CD4-positive, CD25-positive, alpha-beta regulatory T cell (primary cell): ENCODE measurements at regions not wholly inside any gene's neighbourhood (a gene's known extent, or its start where the extent isn't known, plus 50 kb on each side); places are given as distances from the start of the nearest gene placed in this dataset.

Experiments used
- ATAC-seq, 2 donors: fragments of 150-1000 bp; cut with Tn5 transposase; one replicate each; pipeline ENCODE4 v1.10.0; 2021; ENCODE audit warnings: low read depth in 2 of 2, moderate number of reproducible peaks in 2 of 2, moderate library complexity in 1 of 2
- DNase-seq, 3 donors: peaks; one replicate each; pipeline versions ENCODE4 v3.0.0 to v3.0.0-alpha.2; 2012 to 2022; ENCODE audit warnings: mixed read lengths in 1 of 3
- H3K27ac ChIP-seq: one replicate; pipeline ENCODE4 v1.7.0; 2013; ENCODE audit warnings: mild to moderate bottlenecking, low read length; ENCODE audit not compliant: insufficient read depth, poor library complexity, severe bottlenecking
- H3K27me3 ChIP-seq: one replicate; pipeline ENCODE4 v1.7.0; 2013; ENCODE audit warnings: low read length; ENCODE audit not compliant: control insufficient read depth, insufficient read depth
- H3K36me3 ChIP-seq: one replicate; pipeline ENCODE4 v1.7.0; 2013; ENCODE audit warnings: mild to moderate bottlenecking, low read length, moderate library complexity; ENCODE audit not compliant: control insufficient read depth, insufficient read depth
- H3K4me1 ChIP-seq: 2 replicates; pipeline ENCODE4 v1.7.0; 2013; ENCODE audit warnings: mild to moderate bottlenecking, low read length; ENCODE audit not compliant: insufficient read depth, control insufficient read depth, poor library complexity, severe bottlenecking
- H3K4me3 ChIP-seq: one replicate; pipeline ENCODE4 v1.7.0; 2013; ENCODE audit warnings: low read depth, mild to moderate bottlenecking, low read length, moderate library complexity
- H3K9me3 ChIP-seq, 2 experiments: 1 replicate in 1 of 2; 2 replicates in 1 of 2; pipeline ENCODE4 v1.7.0; 2013; ENCODE audit warnings: low read length in 2 of 2, mild to moderate bottlenecking in 1 of 2, moderate library complexity in 1 of 2; ENCODE audit not compliant: control insufficient read depth in 2 of 2
- H3K27ac Mint-ChIP-seq, 3 donors: one replicate each; pipeline ENCODE4 v1.8.0; 2020 to 2022; ENCODE audit warnings: mild to moderate bottlenecking in 3 of 3, mixed read lengths in 3 of 3, moderate library complexity in 2 of 3
- H3K27me3 Mint-ChIP-seq: one replicate; pipeline ENCODE4 v1.8.0; 2022; ENCODE audit warnings: mild to moderate bottlenecking, mixed read lengths
- H3K36me3 Mint-ChIP-seq: one replicate; pipeline ENCODE4 v1.8.0; 2020; ENCODE audit warnings: mixed read lengths
- H3K4me1 Mint-ChIP-seq, 4 donors: one replicate each; pipeline ENCODE4 v1.8.0; 2020 to 2022; ENCODE audit warnings: mixed read lengths in 4 of 4, mild to moderate bottlenecking in 1 of 4
- H3K4me3 Mint-ChIP-seq, 4 donors: one replicate each; pipeline ENCODE4 v1.8.0; 2020 to 2022; ENCODE audit warnings: mild to moderate bottlenecking in 4 of 4, mixed read lengths in 4 of 4, moderate library complexity in 3 of 4
- H3K9me3 Mint-ChIP-seq, 7 donors: one replicate each; pipeline ENCODE4 v1.8.0; 2020 to 2022; ENCODE audit warnings: mixed read lengths in 7 of 7, mild to moderate bottlenecking in 3 of 7, moderate library complexity in 2 of 7

DNA sequence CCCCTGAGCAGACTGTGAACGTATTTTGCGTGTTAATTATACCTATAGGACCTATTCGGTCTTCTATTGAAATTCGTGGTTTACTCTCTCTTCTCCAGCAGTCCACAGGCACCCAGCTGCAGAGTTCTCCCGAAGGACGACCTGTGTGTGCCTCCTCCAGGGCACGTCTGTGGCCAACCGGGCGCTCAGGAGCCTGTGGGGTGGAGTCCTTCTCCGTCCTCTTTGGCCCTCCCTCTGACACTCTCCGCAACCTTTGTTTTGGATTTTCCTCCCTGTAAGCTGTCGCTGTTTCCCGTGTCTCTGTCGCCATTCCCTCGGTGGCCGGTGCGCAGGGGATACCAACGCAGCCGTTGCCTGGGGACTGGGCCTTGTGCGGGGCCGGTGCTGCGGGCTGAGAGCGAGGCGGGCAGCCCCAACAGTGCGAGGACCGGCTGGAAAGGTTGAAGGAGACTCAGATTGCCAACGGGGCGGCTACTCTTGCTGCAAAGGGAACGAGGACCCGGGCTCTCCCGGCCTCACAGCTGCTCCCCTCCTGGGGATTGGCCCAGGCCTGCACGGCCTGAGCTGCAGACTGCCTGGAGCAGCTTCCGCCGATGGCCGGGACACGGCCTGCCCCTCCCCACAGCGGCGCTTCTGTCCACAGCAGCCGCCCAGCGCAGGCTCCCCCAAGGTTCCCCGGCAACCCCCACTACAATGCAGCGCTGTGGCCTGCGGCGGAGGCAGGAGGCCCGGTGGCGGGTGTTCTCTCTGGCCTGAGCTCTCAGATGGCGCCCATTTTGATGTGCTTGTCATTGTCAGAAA is 221.0 kb downstream of the MTX2 start:
- Histone ChIP-seq H3K9me3 (no peaks in the 10 kb centered on the region), H3K36me3 (no peaks in the 10 kb centered on the region), H3K27ac (no peak overlapping the region), H3K4me3 (no peak overlapping the region), H3K4me1 (no peaks in the 10 kb centered on the region), H3K27me3 (peaks cover 5% of the 10 kb centered on the region)
- no peak for DNase-seq
- Mint-ChIP-seq H3K4me3 (no peak overlapping the region), H3K9me3 (peaks cover 0 to 6% (median 0%) of the 10 kb centered on the region in 7 donors), H3K27me3 (peaks cover 16% of the 10 kb centered on the region), H3K4me1 (peaks cover 0 to 3% (median 0%) of the 10 kb centered on the region in 4 donors), H3K27ac (no peak overlapping the region), H3K36me3 (no peaks in the 10 kb centered on the region)
- no peak for ATAC-seq

GRCh38 chr2:176491172-176491904 is 222.1 kb downstream of the MTX2 start:
- H3K4me1 Mint-ChIP-seq: peaks cover 0 to 3% (median 0%) of the 10 kb centered on the region in 4 donors
- H3K27ac Mint-ChIP-seq: no peak overlapping the region
- Histone ChIP-seq H3K27ac (no peak overlapping the region), H3K4me3 (no peak overlapping the region), H3K27me3 (peaks cover 5% of the 10 kb centered on the region), H3K9me3 (no peaks in the 10 kb centered on the region), H3K4me1 (no peaks in the 10 kb centered on the region), H3K36me3 (no peaks in the 10 kb centered on the region)
- no peak overlapping the region for H3K4me3 Mint-ChIP-seq
- peaks cover 16% of the 10 kb centered on the region for H3K27me3 Mint-ChIP-seq
- DNase-seq: no peak
- peaks cover 0 to 3% (median 0%) of the 10 kb centered on the region in 7 donors for H3K9me3 Mint-ChIP-seq
- no peaks in the 10 kb centered on the region for H3K36me3 Mint-ChIP-seq
- peak in 1 of 2 donors; percentile 55 for ATAC-seq

GRCh38 chr2:176492583-176492982 is 223.3 kb downstream of the MTX2 start:
- Histone ChIP-seq H3K4me3 (no peak overlapping the region), H3K36me3 (no peaks in the 10 kb centered on the region), H3K9me3 (no peaks in the 10 kb centered on the region), H3K27me3 (peaks cover 5% of the 10 kb centered on the region), H3K4me1 (no peaks in the 10 kb centered on the region), H3K27ac (no peak overlapping the region)
- Mint-ChIP-seq H3K4me3 (no peak overlapping the region), H3K36me3 (no peaks in the 10 kb centered on the region), H3K27ac (no peak overlapping the region), H3K4me1 (peaks cover 0 to 3% (median 0%) of the 10 kb centered on the region in 4 donors), H3K27me3 (peaks cover 16% of the 10 kb centered on the region), H3K9me3 (peaks cover 0 to 3% (median 0%) of the 10 kb centered on the region in 7 donors)
- no peak for ATAC-seq
- no peak for DNase-seq

DNA sequence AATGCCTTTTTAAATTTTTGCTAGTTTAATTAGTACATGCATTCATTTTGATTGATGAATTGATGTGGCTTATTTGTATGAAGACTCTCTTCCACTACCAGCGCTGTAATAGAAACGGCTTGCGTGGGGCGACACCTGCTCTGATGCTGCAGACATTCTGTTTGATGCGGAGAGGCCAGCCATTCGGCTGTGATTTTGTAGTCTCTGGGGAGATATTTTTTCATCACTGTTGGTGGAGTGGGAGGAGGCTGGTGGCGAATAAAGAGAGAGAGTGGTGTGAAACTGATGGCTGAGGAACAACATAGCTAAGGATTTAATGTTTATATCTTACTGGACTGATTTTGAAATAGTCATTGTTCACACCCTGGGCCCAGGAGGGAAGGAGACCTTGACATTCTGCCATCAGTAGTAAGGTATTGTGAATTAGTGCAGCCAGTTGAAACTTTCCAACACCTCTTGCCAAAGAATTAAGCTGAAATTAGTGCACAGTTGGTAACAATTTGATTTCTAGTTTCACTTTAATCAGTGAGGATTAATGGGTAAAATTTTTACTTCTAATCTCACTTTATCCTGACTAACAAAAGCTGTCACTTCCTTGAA is 224.1 kb downstream of the MTX2 start:
- Histone ChIP-seq H3K36me3 (no peaks in the 10 kb centered on the region), H3K4me3 (no peak overlapping the region), H3K27ac (no peak overlapping the region), H3K27me3 (peaks cover 5% of the 10 kb centered on the region), H3K4me1 (no peaks in the 10 kb centered on the region), H3K9me3 (no peaks in the 10 kb centered on the region)
- H3K27ac Mint-ChIP-seq: no peak overlapping the region
- H3K4me3 Mint-ChIP-seq: no peak overlapping the region
- peaks cover 0 to 3% (median 0%) of the 10 kb centered on the region in 4 donors for H3K4me1 Mint-ChIP-seq
- peaks cover 0 to 3% (median 0%) of the 10 kb centered on the region in 7 donors for H3K9me3 Mint-ChIP-seq
- ATAC-seq (no peak), DNase-seq (no peak)
- peaks cover 11% of the 10 kb centered on the region for H3K27me3 Mint-ChIP-seq
- H3K36me3 Mint-ChIP-seq: no peaks in the 10 kb centered on the region

DNA sequence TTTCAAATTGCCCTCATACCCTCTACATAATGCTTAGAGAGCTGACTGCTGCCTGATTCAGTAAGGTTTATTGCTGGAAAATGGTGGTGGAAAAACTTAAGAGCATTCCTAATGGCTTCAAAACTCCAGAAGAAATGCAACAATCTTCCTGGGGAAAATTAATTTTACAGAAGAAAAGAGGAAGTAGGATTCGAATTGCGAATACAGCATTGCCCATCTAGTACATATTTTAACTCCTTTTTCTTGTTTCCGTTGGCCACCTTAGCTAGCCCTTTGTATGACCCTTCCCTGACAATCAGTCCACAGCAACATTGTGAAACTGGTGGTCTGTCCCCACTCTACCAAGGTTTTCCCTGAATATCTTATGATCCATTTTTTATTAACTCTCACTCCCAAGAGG is 224.7 kb downstream of the MTX2 start:
- H3K36me3 Mint-ChIP-seq: no peaks in the 10 kb centered on the region
- no peak overlapping the region for H3K27ac Mint-ChIP-seq
- H3K27ac ChIP-seq: no peak overlapping the region
- no peak for DNase-seq
- no peak for ATAC-seq
- H3K9me3 Mint-ChIP-seq: peaks cover 0 to 3% (median 0%) of the 10 kb centered on the region in 7 donors
- no peaks in the 10 kb centered on the region for H3K4me1 ChIP-seq
- no peaks in the 10 kb centered on the region for H3K36me3 ChIP-seq
- peaks cover 5% of the 10 kb centered on the region for H3K27me3 ChIP-seq
- peaks cover 7% of the 10 kb centered on the region for H3K27me3 Mint-ChIP-seq
- no peak overlapping the region for H3K4me3 ChIP-seq
- peaks cover 0 to 3% (median 0%) of the 10 kb centered on the region in 4 donors for H3K4me1 Mint-ChIP-seq
- H3K9me3 ChIP-seq: no peaks in the 10 kb centered on the region
- no peak overlapping the region for H3K4me3 Mint-ChIP-seq

GRCh38 chr2:176494949-176495353 is 225.7 kb downstream of the MTX2 start:
- DNase-seq: no peak
- Mint-ChIP-seq H3K9me3 (peaks cover 0 to 3% (median 0%) of the 10 kb centered on the region in 7 donors), H3K27ac (no peak overlapping the region), H3K36me3 (no peaks in the 10 kb centered on the region), H3K4me3 (no peak overlapping the region), H3K27me3 (peaks cover 11% of the 10 kb centered on the region), H3K4me1 (peaks cover 0 to 3% (median 0%) of the 10 kb centered on the region in 4 donors)
- Histone ChIP-seq H3K27me3 (peaks cover 5% of the 10 kb centered on the region), H3K9me3 (no peaks in the 10 kb centered on the region), H3K36me3 (no peaks in the 10 kb centered on the region), H3K4me1 (no peaks in the 10 kb centered on the region), H3K4me3 (no peak overlapping the region), H3K27ac (no peak overlapping the region)
- ATAC-seq: no peak

DNA sequence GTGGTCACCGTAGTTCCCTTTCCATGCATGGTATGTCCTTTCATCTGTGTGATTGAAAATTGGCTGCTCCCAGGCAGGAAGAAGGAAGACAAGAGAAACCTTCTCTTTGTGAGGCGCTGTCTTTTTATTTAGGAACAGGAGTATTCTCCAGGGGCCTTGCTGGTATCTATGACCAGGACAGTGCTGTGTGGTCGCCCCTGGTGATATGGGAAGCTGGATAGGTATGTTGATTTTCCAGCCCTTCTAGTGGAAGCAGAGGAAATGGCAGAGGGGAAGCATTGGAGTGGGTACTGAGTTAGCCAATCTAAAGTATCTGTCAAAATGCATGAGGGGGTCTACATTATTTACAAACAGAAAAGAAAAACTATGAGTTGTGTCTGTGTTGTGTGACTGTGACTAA is 226.6 kb downstream of the MTX2 start:
- H3K36me3 ChIP-seq: no peaks in the 10 kb centered on the region
- H3K36me3 Mint-ChIP-seq: no peaks in the 10 kb centered on the region
- peaks cover 0 to 3% (median 0%) of the 10 kb centered on the region in 4 donors for H3K4me1 Mint-ChIP-seq
- no peak overlapping the region for H3K27ac Mint-ChIP-seq
- DNase-seq: no peak
- no peak overlapping the region for H3K27ac ChIP-seq
- H3K4me3 ChIP-seq: no peak overlapping the region
- peaks cover 11% of the 10 kb centered on the region for H3K27me3 Mint-ChIP-seq
- H3K4me3 Mint-ChIP-seq: no peak overlapping the region
- H3K4me1 ChIP-seq: no peaks in the 10 kb centered on the region
- peaks cover 0 to 3% (median 0%) of the 10 kb centered on the region in 7 donors for H3K9me3 Mint-ChIP-seq
- no peaks in the 10 kb centered on the region for H3K9me3 ChIP-seq
- ATAC-seq: no peak
- H3K27me3 ChIP-seq: peaks cover 5% of the 10 kb centered on the region
